GM12878 (cell line): ENCODE measurements at regions not wholly inside any gene's neighbourhood (a gene's known extent, or its start where the extent isn't known, plus 50 kb on each side); places are given as distances from the start of the nearest gene placed in this dataset.

Experiments used
- CEBPB ChIP-seq, 2 experiments: fragments of 150-350 bp in 1 of 2; IDR thresholded peaks; 2 replicates each; pipeline ENCODE4 v1.6.1; 2012 to 2014; ENCODE audit warnings: low read depth in 2 of 2, low read length in 2 of 2, borderline replicate concordance in 1 of 2, inconsistent platforms in 1 of 2
- CTCF ChIP-seq, 3 experiments: IDR thresholded peaks in 2 of 3; conservative IDR thresholded peaks in 1 of 3; 2 replicates each; pipeline ENCODE4 v1.5.1; 2011; ENCODE audit warnings: low read depth in 3 of 3, low read length in 3 of 3, mild to moderate bottlenecking in 3 of 3, control low read depth in 2 of 3, moderate library complexity in 2 of 3, inconsistent platforms in 1 of 3, mixed read lengths in 1 of 3; ENCODE audit not compliant: control insufficient read depth in 2 of 3, insufficient read depth in 1 of 3; ENCODE audit errors: extremely low read depth in 1 of 3
- FOS ChIP-seq: IDR thresholded peaks from 3 replicates; pipeline ENCODE4 v1.6.1; 2011; ENCODE audit warnings: borderline replicate concordance; ENCODE audit not compliant: insufficient read length; ENCODE audit errors: extremely low read depth
- JUNB ChIP-seq: IDR thresholded peaks from 2 replicates; pipeline ENCODE4 v1.6.1; 2016; ENCODE audit warnings: antibody characterized with exemption, mild to moderate bottlenecking
- MAX ChIP-seq: IDR thresholded peaks from 2 replicates; pipeline ENCODE4 v1.6.1; 2012; ENCODE audit warnings: low read depth, low read length, improper control_type of control experiment
- PBX3 ChIP-seq: IDR thresholded peaks from 2 replicates; pipeline ENCODE4 v1.6.1; 2011; ENCODE audit warnings: mild to moderate bottlenecking, low read depth, low read length, moderate library complexity; ENCODE audit not compliant: insufficient replicate concordance
- POLR2AphosphoS5 ChIP-seq: IDR thresholded peaks from 2 replicates; pipeline ENCODE4 v1.6.1; 2011; ENCODE audit warnings: mild to moderate bottlenecking, low read length, inconsistent platforms
- RAD21 ChIP-seq: IDR thresholded peaks from 2 replicates; pipeline ENCODE4 v1.6.1; 2011; ENCODE audit warnings: mild to moderate bottlenecking, low read depth, low read length, moderate library complexity; ENCODE audit not compliant: insufficient read depth
- RFX5 ChIP-seq: IDR thresholded peaks from 2 replicates; pipeline ENCODE4 v1.6.1; 2011; ENCODE audit warnings: low read depth, low read length, improper control_type of control experiment
- SREBF2 ChIP-seq: IDR thresholded peaks from 2 replicates; pipeline ENCODE4 v1.6.1; 2012; ENCODE audit warnings: mild to moderate bottlenecking, low read length
- SRF ChIP-seq, 2 experiments: IDR thresholded peaks; 2 replicates each; pipeline ENCODE4 v1.6.1; 2011; ENCODE audit warnings: low read depth in 2 of 2, low read length in 2 of 2, mild to moderate bottlenecking in 1 of 2, moderate library complexity in 1 of 2
- TBL1XR1 ChIP-seq: IDR thresholded peaks from 2 replicates; pipeline ENCODE4 v1.6.1; 2012; ENCODE audit warnings: low read depth, low read length, improper control_type of control experiment

- no peak for TF ChIP-seq SRF (IDR thresholded peaks at IDR 0.05; ENCODE audit: low read depth in 2 of 2, low read length in 2 of 2)
- TF ChIP-seq FOS: no peak
- no peak for TF ChIP-seq PBX3
- no peak for TF ChIP-seq CTCF (IDR thresholded peaks at IDR 0.05 in 2 of 3, conservative IDR thresholded peaks at IDR 0.05 in 1 of 3; ENCODE audit: control insufficient read depth in 2 of 3, extremely low read depth in 1 of 3, insufficient read depth in 1 of 3, low read depth in 3 of 3, low read length in 3 of 3)
- no peak for TF ChIP-seq JUNB
- no peak for TF ChIP-seq RFX5
- no peak for TF ChIP-seq SREBF2
- no peak for TF ChIP-seq RAD21
- TF ChIP-seq MAX: no peak
- TF ChIP-seq TBL1XR1: no peak
- TF ChIP-seq CEBPB (IDR thresholded peaks at IDR 0.05; ENCODE audit: borderline replicate concordance in 1 of 2, low read depth in 2 of 2, low read length in 2 of 2): no peak
- no peak for TF ChIP-seq POLR2AphosphoS5
Measured at GRCh38 chr14:96964726-96965415, 167.7 kb downstream of the VRK1 start.
